ENCODE measurements at regions not wholly inside any gene's neighbourhood (a gene's known extent, or its start where the extent isn't known, plus 50 kb on each side); places are given as distances from the start of the nearest gene placed in this dataset.

- DNase-seq = no peak
These were observed 53.8 kb upstream of the EGR2 start for GRCh38 chr10:62869958-62870357.

- no peak for DNase-seq
These were observed 50.8 kb upstream of the EGR2 start for GRCh38 chr10:62866941-62867340.

- no peak for DNase-seq
These were observed 50.3 kb upstream of the EGR2 start for GRCh38 chr10:62866451-62866850.
